Astrocyte of the hippocampus (primary cell): ENCODE measurements at regions not wholly inside any gene's neighbourhood (a gene's known extent, or its start where the extent isn't known, plus 50 kb on each side); places are given as distances from the start of the nearest gene placed in this dataset.
"Not testable (repeated sequence)": the region's sequence is repeated elsewhere in the genome, so short reads cannot be mapped to it uniquely, and the experiment has no call there.

Experiments used
- DNase-seq: peaks from one replicate; pipeline ENCODE4 v3.0.0; 2011; ENCODE audit warnings: low read depth, low spot score

GRCh38 chr18:42326752-42327151 lies 371.7 kb downstream of the PIK3C3 start:
- DNase-seq: no peak

GRCh38 chr18:42328931-42329330 lies 373.9 kb downstream of the PIK3C3 start:
- DNase-seq: no peak

GRCh38 chr18:42330296-42330695 lies 375.3 kb downstream of the PIK3C3 start:
- peak; percentile 65 for DNase-seq

- no peak for DNase-seq
These were observed 378.5 kb downstream of the PIK3C3 start for GRCh38 chr18:42333558-42333957.

GRCh38 chr18:42334931-42335330 lies 379.9 kb downstream of the PIK3C3 start:
- DNase-seq: no peak

GRCh38 chr18:42336139-42336538 lies 381.1 kb downstream of the PIK3C3 start:
- DNase-seq: no peak

- not testable (repeated sequence) for DNase-seq
These were observed 382.3 kb downstream of the PIK3C3 start for GRCh38 chr18:42337337-42337736.

GRCh38 chr18:42338683-42339082 lies 383.6 kb downstream of the PIK3C3 start:
- peak; percentile 48 for DNase-seq

- peak; percentile 56 for DNase-seq
These were observed 384.3 kb downstream of the PIK3C3 start for GRCh38 chr18:42339372-42339771.

- no peak for DNase-seq
These were observed 385.5 kb downstream of the PIK3C3 start for GRCh38 chr18:42340423-42341009.

GRCh38 chr18:42341423-42341822 lies 386.4 kb downstream of the PIK3C3 start:
- DNase-seq: no peak

GRCh38 chr18:42348722-42349121 lies 393.7 kb downstream of the PIK3C3 start:
- DNase-seq: no peak

- DNase-seq: peak; percentile 14
These were observed 396.4 kb downstream of the PIK3C3 start for GRCh38 chr18:42351455-42351854.

- no peak for DNase-seq
These were observed 405.7 kb downstream of the PIK3C3 start for GRCh38 chr18:42360716-42361115.

- no peak for DNase-seq
These were observed 408.7 kb downstream of the PIK3C3 start for GRCh38 chr18:42363446-42364441.

- no peak for DNase-seq
These were observed 409.7 kb downstream of the PIK3C3 start for GRCh38 chr18:42364766-42365165.

GRCh38 chr18:42365591-42365990 lies 410.6 kb downstream of the PIK3C3 start:
- peak; percentile 57 for DNase-seq

GRCh38 chr18:42373584-42373983 lies 418.6 kb downstream of the PIK3C3 start:
- DNase-seq: no peak

GRCh38 chr18:42374961-42375360 lies 419.9 kb downstream of the PIK3C3 start:
- DNase-seq: no peak

- not testable (repeated sequence) for DNase-seq
These were observed 423.8 kb downstream of the PIK3C3 start for GRCh38 chr18:42378854-42379253.

- DNase-seq: not testable (repeated sequence)
These were observed 426.2 kb downstream of the PIK3C3 start for GRCh38 chr18:42381236-42381635.

- DNase-seq: peak; percentile 8
These were observed 437.4 kb downstream of the PIK3C3 start for GRCh38 chr18:42392416-42392815.

- no peak for DNase-seq
These were observed 437.9 kb downstream of the PIK3C3 start for GRCh38 chr18:42392926-42393325.
